Gastroesophageal sphincter (tissue), 2 donors: ENCODE measurements at regions not wholly inside any gene's neighbourhood (a gene's known extent, or its start where the extent isn't known, plus 50 kb on each side); places are given as distances from the start of the nearest gene placed in this dataset.

ENCODE experiments used
- EP300 ChIP-seq: sonication (generic); formaldehyde crosslinking; IDR thresholded peaks from one replicate; pipeline ENCODE4 v1.6.1; 2017; ENCODE audit warnings: antibody characterized with exemption, mild to moderate bottlenecking
- POLR2A ChIP-seq, 2 donors: fragments of 450-650 bp; IDR thresholded peaks; one replicate each; pipeline ENCODE4 v1.6.1; 2017; ENCODE audit warnings: antibody characterized with exemption in 2 of 2, mild to moderate bottlenecking in 2 of 2, moderate library complexity in 1 of 2

- no peak for TF ChIP-seq POLR2A (IDR thresholded peaks at IDR 0.05)
- TF ChIP-seq EP300: no peak
These were observed 545.7 kb downstream of the GATA3 start for GRCh38 chr10:8600192-8600591.
